HG03457 (cell line): ENCODE measurements at regions not wholly inside any gene's neighbourhood (a gene's known extent, or its start where the extent isn't known, plus 50 kb on each side); places are given as distances from the start of the nearest gene placed in this dataset.
"Not testable (repeated sequence)": the region's sequence is repeated elsewhere in the genome, so short reads cannot be mapped to it uniquely, and the experiment has no call there.

ENCODE experiments used
- ATAC-seq: cut with Tn5 transposase; IDR thresholded peaks from one replicate; pipeline ENCODE4 v1.9.1; 2021; ENCODE audit warnings: moderate number of reproducible peaks; ENCODE audit not compliant: unreplicated experiment

- ATAC-seq = no peak
These were observed 365.0 kb downstream of the MAT2B start for GRCh38 chr5:163870441-163870840.

- no peak for ATAC-seq
These were observed 369.0 kb downstream of the MAT2B start for GRCh38 chr5:163874431-163874830.

- ATAC-seq = not testable (repeated sequence)
These were observed 369.5 kb downstream of the MAT2B start for GRCh38 chr5:163874912-163875311.

- no peak for ATAC-seq
These were observed 372.4 kb downstream of the MAT2B start for GRCh38 chr5:163877865-163878264.

GRCh38 chr5:163878490-163878889, 373.1 kb downstream of the MAT2B start:
- ATAC-seq = no peak

GRCh38 chr5:163880302-163880701, 374.9 kb downstream of the MAT2B start:
- no peak for ATAC-seq

GRCh38 chr5:163885117-163885516, 379.7 kb downstream of the MAT2B start:
- ATAC-seq = no peak

GRCh38 chr5:163887854-163888253, 382.4 kb downstream of the MAT2B start:
- no peak for ATAC-seq

- ATAC-seq = no peak
These were observed 382.9 kb downstream of the MAT2B start for GRCh38 chr5:163888366-163888765.

GRCh38 chr5:163889369-163889768, 383.9 kb downstream of the MAT2B start:
- ATAC-seq = no peak

- no peak for ATAC-seq
These were observed 384.8 kb downstream of the MAT2B start for GRCh38 chr5:163890261-163890660.

- no peak for ATAC-seq
These were observed 387.9 kb downstream of the MAT2B start for GRCh38 chr5:163893281-163893680.

GRCh38 chr5:163894645-163895044, 389.2 kb downstream of the MAT2B start:
- ATAC-seq = no peak

GRCh38 chr5:163898873-163899272, 393.5 kb downstream of the MAT2B start:
- no peak for ATAC-seq

GRCh38 chr5:163907783-163908182, 402.4 kb downstream of the MAT2B start:
- ATAC-seq = not testable (repeated sequence)

- ATAC-seq = no peak
These were observed 402.8 kb downstream of the MAT2B start for GRCh38 chr5:163908253-163908652.

- no peak for ATAC-seq
These were observed 404.8 kb downstream of the MAT2B start for GRCh38 chr5:163910226-163910625.

- ATAC-seq = no peak
These were observed 406.6 kb downstream of the MAT2B start for GRCh38 chr5:163912046-163912445.

- no peak for ATAC-seq
These were observed 408.1 kb downstream of the MAT2B start for GRCh38 chr5:163913548-163913947.

GRCh38 chr5:163914910-163915309, 409.5 kb downstream of the MAT2B start:
- no peak for ATAC-seq

- peak; percentile 71 for ATAC-seq
These were observed 410.1 kb downstream of the MAT2B start for GRCh38 chr5:163915481-163915961.

GRCh38 chr5:163916376-163916775, 411.0 kb downstream of the MAT2B start:
- ATAC-seq = peak; percentile 95

- ATAC-seq = no peak
These were observed 411.4 kb downstream of the MAT2B start for GRCh38 chr5:163916861-163917260.

GRCh38 chr5:163917747-163918146, 412.3 kb downstream of the MAT2B start:
- no peak for ATAC-seq
